H9 (cell line): ENCODE measurements at regions not wholly inside any gene's neighbourhood (a gene's known extent, or its start where the extent isn't known, plus 50 kb on each side); places are given as distances from the start of the nearest gene placed in this dataset.

ENCODE experiments used
- DNase-seq: peaks from one replicate; pipeline ENCODE4 v3.0.0-alpha.2; 2017
- H2AFZ ChIP-seq: one replicate; pipeline ENCODE4 v1.6.1; 2013; ENCODE audit warnings: mild to moderate bottlenecking, low read length, control low read depth, moderate library complexity
- H2AK5ac ChIP-seq: 2 replicates; pipeline ENCODE4 v1.6.1; 2013; ENCODE audit warnings: low read length, control low read depth, mixed read lengths; ENCODE audit not compliant: insufficient read length
- H2BK120ac ChIP-seq: one replicate; pipeline ENCODE4 v1.6.1; 2013; ENCODE audit warnings: low read depth, mild to moderate bottlenecking, low read length, control low read depth, inconsistent platforms; ENCODE audit not compliant: poor library complexity, severe bottlenecking
- H2BK12ac ChIP-seq: 2 replicates; pipeline ENCODE4 v1.6.1; 2013; ENCODE audit warnings: low read length, control low read depth, mixed read lengths, low read depth; ENCODE audit not compliant: insufficient read length
- H2BK15ac ChIP-seq: 2 replicates; pipeline ENCODE4 v1.6.1; 2013; ENCODE audit warnings: low read depth, low read length, control low read depth
- H2BK20ac ChIP-seq: one replicate; pipeline ENCODE4 v1.6.1; 2013; ENCODE audit warnings: low read depth, mild to moderate bottlenecking, low read length, control low read depth, inconsistent platforms; ENCODE audit not compliant: poor library complexity, severe bottlenecking
- H2BK5ac ChIP-seq: 2 replicates; pipeline ENCODE4 v1.6.1; 2013; ENCODE audit warnings: low read length, control low read depth, mixed read lengths; ENCODE audit not compliant: insufficient read length
- H3K14ac ChIP-seq: 2 replicates; pipeline ENCODE4 v1.6.1; 2013; ENCODE audit warnings: low read length, control low read depth; ENCODE audit not compliant: insufficient read depth
- H3K18ac ChIP-seq: 2 replicates; pipeline ENCODE4 v1.6.1; 2013; ENCODE audit warnings: low read depth, mild to moderate bottlenecking, mixed read lengths, low read length, control low read depth; ENCODE audit not compliant: insufficient read length
- H3K23ac ChIP-seq: 2 replicates; pipeline ENCODE4 v1.6.1; 2013; ENCODE audit warnings: low read length, control low read depth, mixed read lengths, low read depth; ENCODE audit not compliant: insufficient read length
- H3K23me2 ChIP-seq: 2 replicates; pipeline ENCODE4 v1.6.1; 2013; ENCODE audit warnings: low read depth, mild to moderate bottlenecking, mixed read lengths, low read length, control low read depth; ENCODE audit not compliant: insufficient read length, poor library complexity, severe bottlenecking
- H3K27ac ChIP-seq: 2 replicates; pipeline ENCODE4 v1.5.1; 2013; ENCODE audit warnings: low read length, control low read depth, mixed read lengths, low read depth; ENCODE audit not compliant: insufficient read length
- H3K27me3 ChIP-seq: 2 replicates; pipeline ENCODE4 v1.6.1; 2013; ENCODE audit warnings: low read length, control low read depth, inconsistent platforms; ENCODE audit not compliant: insufficient read depth
- H3K4ac ChIP-seq: 2 replicates; pipeline ENCODE4 v1.6.1; 2013; ENCODE audit warnings: low read depth, mild to moderate bottlenecking, control low read depth, inconsistent platforms, low read length, moderate library complexity
- H3K4me1 ChIP-seq: 2 replicates; pipeline ENCODE4 v1.6.1; 2013; ENCODE audit warnings: low read length, control low read depth, inconsistent platforms; ENCODE audit not compliant: insufficient read depth
- H3K4me2 ChIP-seq: 2 replicates; pipeline ENCODE4 v1.6.1; 2013; ENCODE audit warnings: low read length, control low read depth, mixed read lengths; ENCODE audit not compliant: insufficient read length, insufficient read depth
- H3K56ac ChIP-seq: 2 replicates; pipeline ENCODE4 v1.6.1; 2013; ENCODE audit warnings: low read depth, mild to moderate bottlenecking, mixed read lengths, low read length, control low read depth; ENCODE audit not compliant: insufficient read length
- H3K79me1 ChIP-seq: 2 replicates; pipeline ENCODE4 v1.6.1; 2013; ENCODE audit warnings: low read depth, mild to moderate bottlenecking, moderate library complexity, low read length, control low read depth, inconsistent platforms; ENCODE audit not compliant: insufficient read depth, poor library complexity, severe bottlenecking
- H3K79me2 ChIP-seq: 2 replicates; pipeline ENCODE4 v1.6.1; 2013; ENCODE audit warnings: low read length, control low read depth, inconsistent platforms; ENCODE audit not compliant: insufficient read depth
- H3K9ac ChIP-seq: 2 replicates; pipeline ENCODE4 v1.6.1; 2013; ENCODE audit warnings: low read length, control low read depth, mixed read lengths; ENCODE audit not compliant: insufficient read length; ENCODE audit errors: extremely low read depth
- H3K9me3 ChIP-seq: one replicate; pipeline ENCODE4 v1.6.1; 2013; ENCODE audit warnings: low read depth, low read length, inconsistent platforms; ENCODE audit not compliant: control insufficient read depth
- H3T11ph ChIP-seq: one replicate; pipeline ENCODE4 v1.6.1; 2013; ENCODE audit warnings: mild to moderate bottlenecking, low read length, control low read depth, inconsistent platforms
- H4K20me1 ChIP-seq: one replicate; pipeline ENCODE4 v1.6.1; 2013; ENCODE audit not compliant: control insufficient read depth, insufficient read length, insufficient read depth
- H4K5ac ChIP-seq: 2 replicates; pipeline ENCODE4 v1.6.1; 2013; ENCODE audit warnings: low read depth, mild to moderate bottlenecking, mixed read lengths, low read length, control low read depth; ENCODE audit not compliant: insufficient read length
- H4K8ac ChIP-seq: replicated peaks from 2 replicates; pipeline ENCODE4 v1.6.1; 2013; ENCODE audit warnings: low read length, control low read depth, mixed read lengths, low read depth; ENCODE audit not compliant: insufficient read length
- H4K91ac ChIP-seq: 2 replicates; pipeline ENCODE4 v1.6.1; 2013; ENCODE audit warnings: low read depth, mild to moderate bottlenecking, moderate library complexity, mixed read lengths, low read length, control low read depth; ENCODE audit not compliant: insufficient read length
- H3K27ac Mint-ChIP-seq, 3 experiments: 2 replicates in 2 of 3; 3 replicates in 1 of 3; pipeline ENCODE4 v1.8.0; 2020 to 2021; ENCODE audit warnings: mixed read lengths in 3 of 3, mild to moderate bottlenecking in 1 of 3, moderate library complexity in 1 of 3
- H3K27me3 Mint-ChIP-seq: 2 replicates; pipeline ENCODE4 v1.8.0; 2021; ENCODE audit warnings: low read depth, mild to moderate bottlenecking, moderate library complexity, mixed read lengths
- H3K36me3 Mint-ChIP-seq, 3 experiments: 2 replicates in 2 of 3; 3 replicates in 1 of 3; pipeline ENCODE4 v1.8.0; 2020 to 2021; ENCODE audit warnings: low read depth in 3 of 3, mixed read lengths in 3 of 3; ENCODE audit not compliant: insufficient read depth in 1 of 3
- H3K4me1 Mint-ChIP-seq, 2 experiments: 2 replicates each; pipeline ENCODE4 v1.8.0; 2020; ENCODE audit warnings: mixed read lengths in 2 of 2
- H3K4me3 Mint-ChIP-seq, 2 experiments: 2 replicates in 1 of 2; 3 replicates in 1 of 2; pipeline ENCODE4 v1.8.0; 2020 to 2021; ENCODE audit warnings: mild to moderate bottlenecking in 2 of 2, mixed read lengths in 2 of 2, moderate library complexity in 1 of 2
- H3K9me3 Mint-ChIP-seq, 2 experiments: 2 replicates in 1 of 2; 3 replicates in 1 of 2; pipeline ENCODE4 v1.8.0; 2020; ENCODE audit warnings: mild to moderate bottlenecking in 2 of 2, mixed read lengths in 2 of 2, moderate library complexity in 1 of 2
- WGBS: extraction: QIAGEN DNeasy Blood & Tissue Kit; methylation state at CpG from one replicate; pipeline ENCODE4 v1.1.7; 2013; ENCODE audit warnings: missing lambda C conversion rate, low lambda C conversion rate, mixed read lengths; ENCODE audit not compliant: insufficient read length; ENCODE audit errors: extremely low coverage; 5-methylcytosine and 5-hydroxymethylcytosine counted together
- TF ChIP-seq, protein P1 (sequence below): fragments of 200-600 bp; sonication (generic); conservative IDR thresholded peaks from 3 replicates; pipeline ENCODE4 v1.8.0; 2021; ENCODE audit warnings: antibody characterized with exemption, mild to moderate bottlenecking

- Histone ChIP-seq H3K4ac (no peak overlapping the region), H4K91ac (no peak overlapping the region), H3K27ac (no peak overlapping the region), H3K79me1 (no peaks in the 10 kb centered on the region), H2AFZ (no peak overlapping the region), H2BK120ac (no peak overlapping the region), H4K5ac (no peak overlapping the region), H3K18ac (no peak overlapping the region), H4K8ac (no peak overlapping the region), H2AK5ac (no peak overlapping the region), H3K4me2 (no peak overlapping the region), H3K27me3 (no peaks in the 10 kb centered on the region), H4K20me1 (no peaks in the 10 kb centered on the region), H3K79me2 (no peaks in the 10 kb centered on the region), H3T11ph (no peak overlapping the region), H2BK5ac (no peak overlapping the region), H3K14ac (no peak overlapping the region), H2BK15ac (no peak overlapping the region), H3K23ac (no peak overlapping the region), H3K4me1 (no peaks in the 10 kb centered on the region), H3K9ac (no peak overlapping the region), H3K23me2 (no peaks in the 10 kb centered on the region), H2BK12ac (no peak overlapping the region), H3K9me3 (no peaks in the 10 kb centered on the region), H3K56ac (no peak overlapping the region), H2BK20ac (no peak overlapping the region)
- TF ChIP-seq, protein P1, sequence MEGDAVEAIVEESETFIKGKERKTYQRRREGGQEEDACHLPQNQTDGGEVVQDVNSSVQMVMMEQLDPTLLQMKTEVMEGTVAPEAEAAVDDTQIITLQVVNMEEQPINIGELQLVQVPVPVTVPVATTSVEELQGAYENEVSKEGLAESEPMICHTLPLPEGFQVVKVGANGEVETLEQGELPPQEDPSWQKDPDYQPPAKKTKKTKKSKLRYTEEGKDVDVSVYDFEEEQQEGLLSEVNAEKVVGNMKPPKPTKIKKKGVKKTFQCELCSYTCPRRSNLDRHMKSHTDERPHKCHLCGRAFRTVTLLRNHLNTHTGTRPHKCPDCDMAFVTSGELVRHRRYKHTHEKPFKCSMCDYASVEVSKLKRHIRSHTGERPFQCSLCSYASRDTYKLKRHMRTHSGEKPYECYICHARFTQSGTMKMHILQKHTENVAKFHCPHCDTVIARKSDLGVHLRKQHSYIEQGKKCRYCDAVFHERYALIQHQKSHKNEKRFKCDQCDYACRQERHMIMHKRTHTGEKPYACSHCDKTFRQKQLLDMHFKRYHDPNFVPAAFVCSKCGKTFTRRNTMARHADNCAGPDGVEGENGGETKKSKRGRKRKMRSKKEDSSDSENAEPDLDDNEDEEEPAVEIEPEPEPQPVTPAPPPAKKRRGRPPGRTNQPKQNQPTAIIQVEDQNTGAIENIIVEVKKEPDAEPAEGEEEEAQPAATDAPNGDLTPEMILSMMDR, result no peak
- peaks cover 0 to 5% of the 10 kb centered on the region in 2 experiments; a peak in 1 of 4 replicates for H3K4me1 Mint-ChIP-seq
- DNase-seq, result no peak
- WGBS, result no CpG with 5 or more reads among the region's 3 CpGs
- no peaks in the 10 kb centered on the region for H3K27me3 Mint-ChIP-seq
- H3K4me3 Mint-ChIP-seq, result no peak overlapping the region
- H3K27ac Mint-ChIP-seq, result no peak overlapping the region
- H3K36me3 Mint-ChIP-seq, result peaks cover 0 to 9% (median 2%) of the 10 kb centered on the region in 3 experiments; a peak in 1 of 7 replicates
- H3K9me3 Mint-ChIP-seq, result peaks cover 0 to 5% of the 10 kb centered on the region in 2 experiments; a peak in 1 of 5 replicates
Observed at GRCh38 chr5:89260254-89260653, 377.3 kb upstream of the MEF2C start.
